Vagina (tissue), 2 donors: ENCODE measurements at regions not wholly inside any gene's neighbourhood (a gene's known extent, or its start where the extent isn't known, plus 50 kb on each side); places are given as distances from the start of the nearest gene placed in this dataset.

Source experiments
- CTCF ChIP-seq, 3 experiments: fragments of 450-650 bp in 2 of 3; fragments of 200-600 bp in 1 of 3; sonication (generic) in 1 of 3; IDR thresholded peaks; one replicate each; pipeline ENCODE4 v1.5.1; 2017 to 2019; ENCODE audit warnings: antibody characterized with exemption in 3 of 3, mild to moderate bottlenecking in 2 of 3, moderate library complexity in 2 of 3
- POLR2A ChIP-seq, 2 donors: fragments of 450-650 bp; IDR thresholded peaks; one replicate each; pipeline ENCODE4 v1.6.1; 2017; ENCODE audit warnings: antibody characterized with exemption in 2 of 2, mild to moderate bottlenecking in 2 of 2, moderate library complexity in 2 of 2
- POLR2AphosphoS5 ChIP-seq, 2 donors: sonication (generic); formaldehyde crosslinking; IDR thresholded peaks; one replicate each; pipeline ENCODE4 v1.9.0; 2017; ENCODE audit warnings: antibody characterized with exemption in 2 of 2, mild to moderate bottlenecking in 2 of 2, low read depth in 1 of 2; ENCODE audit not compliant: insufficient read depth in 1 of 2

- TF ChIP-seq CTCF (IDR thresholded peaks at IDR 0.05) (no peak), POLR2A (IDR thresholded peaks at IDR 0.05) (no peak), POLR2AphosphoS5 (IDR thresholded peaks at IDR 0.05; ENCODE audit: insufficient read depth in 1 of 2, low read depth in 1 of 2) (no peak)
Observed at GRCh38 chr2:177000715-177001072, 211.9 kb upstream of the HNRNPA3 start.
